Body of pancreas (tissue), 4 donors: ENCODE measurements at regions not wholly inside any gene's neighbourhood (a gene's known extent, or its start where the extent isn't known, plus 50 kb on each side); places are given as distances from the start of the nearest gene placed in this dataset.

ENCODE experiments used
- ATAC-seq: fragments of 150-250 bp; one replicate; pipeline ENCODE4 v1.9.1; 2016
- DNase-seq, 4 donors: peaks; one replicate each; pipeline ENCODE4 v3.0.0-alpha.2; 2019
- H3K27ac ChIP-seq, 4 donors: fragments of 200-600 bp; sonication (generic); 1 replicate in 3 of 4; 2 replicates in 1 of 4; pipeline versions ENCODE4 v1.5.1 to v1.6.1; 2016 to 2019; ENCODE audit warnings: mild to moderate bottlenecking in 1 of 4, mixed read lengths in 1 of 4, moderate library complexity in 1 of 4
- H3K27me3 ChIP-seq, 2 donors: fragments of 200-600 bp; sonication (generic); one replicate each; pipeline ENCODE4 v1.6.0; 2016; ENCODE audit warnings: mild to moderate bottlenecking in 1 of 2
- H3K36me3 ChIP-seq, 2 donors: fragments of 200-600 bp; sonication (generic); replicated peaks in 1 of 2; 2 replicates each; pipeline ENCODE4 v1.5.1; 2016; ENCODE audit warnings: low read depth in 2 of 2; ENCODE audit not compliant: insufficient read depth in 1 of 2
- H3K4me1 ChIP-seq: fragments of 200-600 bp; sonication (generic); one replicate; pipeline ENCODE4 v1.6.0; 2016
- H3K4me3 ChIP-seq, 2 donors: fragments of 200-600 bp; sonication (generic); 1 replicate in 1 of 2; 2 replicates in 1 of 2; pipeline ENCODE4 v1.5.1; 2016 to 2019
- H3K9me3 ChIP-seq, 3 donors: fragments of 200-600 bp; sonication (generic); 1 replicate in 2 of 3; 2 replicates in 1 of 3; pipeline ENCODE4 v1.5.1; 2016
- CTCF ChIP-seq, 7 experiments: fragments of 450-650 bp in 4 of 7; fragments of 200-600 bp in 3 of 7; sonication (generic) in 3 of 7; IDR thresholded peaks; one replicate each; pipeline ENCODE4 v1.5.1; 2016 to 2019; ENCODE audit warnings: antibody characterized with exemption in 7 of 7
- POLR2A ChIP-seq, 3 donors: fragments of 450-650 bp; IDR thresholded peaks; one replicate each; pipeline ENCODE4 v1.6.1; 2016; ENCODE audit warnings: antibody characterized with exemption in 3 of 3, mild to moderate bottlenecking in 2 of 3
- WGBS, 2 donors: methylation state at CpG; one replicate each; pipeline ENCODE4 v1.1.5; 2017; 5-methylcytosine and 5-hydroxymethylcytosine counted together
- intact Hi-C: fragments of 100-400 bp; cut with DNase I; formaldehyde crosslinking; loops from one replicate; pipeline ENCODE4 v1.15.1; 2023

GRCh38 chr6:103862297-103862696, 997.4 kb downstream of the HACE1 start:
- no peaks in the 10 kb centered on the region for H3K9me3 ChIP-seq
- no peaks in the 10 kb centered on the region for H3K36me3 ChIP-seq
- intact Hi-C loops = no loop called here
- H3K4me1 ChIP-seq = no peaks in the 10 kb centered on the region
- DNase-seq (no peak), ATAC-seq (no peak)
- no peak overlapping the region for H3K4me3 ChIP-seq
- 31 to 36% methylated on average over 3 of the region's 3 CpGs for WGBS, 2 donors
- H3K27ac ChIP-seq = no peak overlapping the region
- no peaks in the 10 kb centered on the region for H3K27me3 ChIP-seq
- TF ChIP-seq POLR2A (IDR thresholded peaks at IDR 0.05) (no peak), CTCF (IDR thresholded peaks at IDR 0.05) (no peak)

DNA sequence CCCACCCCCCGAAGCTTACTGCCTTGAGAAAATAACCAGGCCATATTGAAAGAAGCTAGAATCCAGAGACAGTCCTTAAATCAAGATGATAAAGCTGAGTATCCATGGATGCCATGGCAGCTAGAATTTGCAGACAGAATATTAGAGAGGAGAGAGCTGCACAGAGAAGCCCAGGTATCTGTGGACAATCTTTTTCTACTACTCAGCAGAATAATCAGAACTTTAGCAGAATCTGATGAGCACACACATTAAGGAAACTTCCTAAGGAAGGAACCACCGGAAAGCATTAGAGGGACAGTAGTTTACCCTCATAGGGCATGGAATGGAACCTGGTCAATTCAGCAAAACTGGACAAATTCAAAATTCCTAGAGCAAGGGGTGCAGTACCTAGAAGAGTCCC, 1001.7 kb downstream of the HACE1 start:
- Histone ChIP-seq H3K36me3 (no peaks in the 10 kb centered on the region), H3K27me3 (no peaks in the 10 kb centered on the region), H3K9me3 (no peaks in the 10 kb centered on the region), H3K27ac (no peak overlapping the region), H3K4me3 (no peak overlapping the region), H3K4me1 (no peaks in the 10 kb centered on the region)
- ATAC-seq (no peak), DNase-seq (no peak)
- intact Hi-C loops = no loop called here
- 62 to 66% methylated on average over 2 of the region's 2 CpGs for WGBS, 2 donors
- no peak for TF ChIP-seq POLR2A (IDR thresholded peaks at IDR 0.05)

DNA sequence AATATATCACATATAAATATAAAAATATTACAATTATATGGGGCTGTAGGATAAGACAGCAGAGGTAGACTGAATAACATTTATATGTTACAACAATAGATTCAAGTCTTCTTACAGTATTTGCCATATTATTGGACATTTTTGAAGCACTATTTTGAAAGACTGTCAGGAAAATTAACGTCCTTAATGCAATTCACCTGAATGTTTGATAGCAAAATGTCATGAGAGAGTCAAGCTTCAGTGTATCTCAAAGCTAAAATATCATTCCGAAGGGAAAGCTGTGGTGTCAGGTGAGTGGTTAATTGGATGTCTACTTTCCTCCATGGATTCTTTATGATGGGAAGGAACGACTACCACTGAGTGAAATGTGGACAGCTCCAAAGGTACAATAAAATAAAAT, 1004.0 kb downstream of the HACE1 start:
- intact Hi-C loops = no loop called here
- no peak overlapping the region for H3K4me3 ChIP-seq
- no peak overlapping the region for H3K27ac ChIP-seq
- TF ChIP-seq POLR2A (IDR thresholded peaks at IDR 0.05) = no peak
- TF ChIP-seq CTCF (IDR thresholded peaks at IDR 0.05) = no peak
- no peak for DNase-seq
- 39 to 42% methylated on average over 3 of the region's 3 CpGs for WGBS, 2 donors
- no peaks in the 10 kb centered on the region for H3K9me3 ChIP-seq
- ATAC-seq = no peak
- H3K27me3 ChIP-seq = no peaks in the 10 kb centered on the region
- no peaks in the 10 kb centered on the region for H3K36me3 ChIP-seq
- no peaks in the 10 kb centered on the region for H3K4me1 ChIP-seq

GRCh38 chr6:103854059-103854458, 1005.7 kb downstream of the HACE1 start:
- DNase-seq (no peak), ATAC-seq (no peak)
- Histone ChIP-seq H3K27ac (no peak overlapping the region), H3K4me3 (no peak overlapping the region), H3K4me1 (no peaks in the 10 kb centered on the region), H3K9me3 (no peaks in the 10 kb centered on the region), H3K27me3 (no peaks in the 10 kb centered on the region), H3K36me3 (no peaks in the 10 kb centered on the region)
- no peak for TF ChIP-seq CTCF (IDR thresholded peaks at IDR 0.05)
- TF ChIP-seq POLR2A (IDR thresholded peaks at IDR 0.05) = no peak
- intact Hi-C loops = no loop called here

DNA sequence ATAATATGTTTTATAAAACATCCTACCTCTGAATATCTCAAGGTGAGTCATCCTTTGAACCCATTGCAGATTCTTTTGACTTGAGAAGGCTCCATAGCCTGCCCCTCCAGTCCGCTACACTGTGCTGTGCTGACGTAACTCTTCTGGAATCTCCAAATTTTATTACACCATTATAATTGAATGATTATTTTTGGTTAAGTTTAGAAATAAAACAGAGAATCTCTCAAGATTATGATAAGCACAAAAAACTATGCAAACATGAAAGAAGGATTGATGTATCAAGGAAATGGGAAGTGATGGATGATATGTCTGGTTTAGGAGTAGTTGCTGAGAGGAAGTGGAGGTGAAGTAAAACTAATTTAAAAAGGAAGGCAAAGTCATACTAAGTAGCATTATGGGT, 1021.3 kb downstream of the HACE1 start:
- no peak for TF ChIP-seq CTCF (IDR thresholded peaks at IDR 0.05)
- no peak for TF ChIP-seq POLR2A (IDR thresholded peaks at IDR 0.05)
- Histone ChIP-seq H3K9me3 (no peaks in the 10 kb centered on the region), H3K36me3 (no peaks in the 10 kb centered on the region), H3K4me3 (no peak overlapping the region), H3K27me3 (no peaks in the 10 kb centered on the region), H3K4me1 (no peaks in the 10 kb centered on the region), H3K27ac (no peak overlapping the region)
- DNase-seq = no peak
- 74 to 82% methylated on average over 2 of the region's 2 CpGs for WGBS, 2 donors
- intact Hi-C loops = no loop called here
- ATAC-seq = no peak
